Stimulated activated CD8-positive, alpha-beta memory T cell treated with anti-CD3 and anti-CD28 coated beads, Interleukin-2, amount 100 ng/mL, for 48 hours (primary cell): ENCODE measurements at regions not wholly inside any gene's neighbourhood (a gene's known extent, or its start where the extent isn't known, plus 50 kb on each side); places are given as distances from the start of the nearest gene placed in this dataset.
"Not testable (repeated sequence)": the region's sequence is repeated elsewhere in the genome, so short reads cannot be mapped to it uniquely, and the experiment has no call there.

ENCODE experiments used
- DNase-seq, 2 donors: peaks; one replicate each; pipeline ENCODE4 v3.0.0-alpha.2; 2020; ENCODE audit warnings: low read depth in 2 of 2

DNA sequence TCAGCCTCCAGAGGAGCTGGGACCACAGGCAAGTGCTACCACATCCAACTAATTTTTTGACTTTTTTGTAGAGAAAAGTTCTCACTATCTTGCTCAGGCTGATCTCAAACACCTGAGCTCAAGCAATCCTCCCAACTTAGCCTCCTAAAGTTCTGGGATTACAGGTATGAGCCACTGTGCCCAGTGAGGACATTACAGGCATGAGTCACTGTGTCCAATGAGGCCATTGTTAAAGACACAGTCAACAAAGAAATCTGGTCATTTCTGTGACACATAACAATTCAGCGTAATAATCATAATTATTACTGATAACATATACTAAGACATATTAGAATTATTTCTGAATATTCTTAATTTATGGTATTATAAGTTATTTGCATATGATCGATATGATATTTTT is 463.4 kb upstream of the NDN start:
- DNase-seq, result no peak

DNA sequence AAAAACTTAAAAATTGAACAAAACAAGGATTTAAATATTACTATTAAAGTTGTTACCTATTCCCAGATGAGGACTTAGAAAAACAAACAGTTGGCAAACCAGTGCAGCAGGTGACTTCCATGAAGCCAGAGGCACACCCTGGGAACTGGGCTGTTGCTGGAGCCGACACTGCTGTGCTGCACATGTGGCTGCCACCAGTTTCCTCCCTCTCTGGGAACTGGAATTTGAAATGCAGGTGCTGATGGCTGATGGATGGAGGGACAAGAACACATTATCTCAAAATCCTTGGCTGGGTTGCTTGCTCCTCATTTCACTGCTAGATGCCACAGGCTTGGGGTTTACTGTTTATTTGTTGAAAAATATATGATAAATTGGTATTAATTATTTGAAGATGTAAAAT is 471.2 kb upstream of the NDN start:
- not testable (repeated sequence) for DNase-seq

DNA sequence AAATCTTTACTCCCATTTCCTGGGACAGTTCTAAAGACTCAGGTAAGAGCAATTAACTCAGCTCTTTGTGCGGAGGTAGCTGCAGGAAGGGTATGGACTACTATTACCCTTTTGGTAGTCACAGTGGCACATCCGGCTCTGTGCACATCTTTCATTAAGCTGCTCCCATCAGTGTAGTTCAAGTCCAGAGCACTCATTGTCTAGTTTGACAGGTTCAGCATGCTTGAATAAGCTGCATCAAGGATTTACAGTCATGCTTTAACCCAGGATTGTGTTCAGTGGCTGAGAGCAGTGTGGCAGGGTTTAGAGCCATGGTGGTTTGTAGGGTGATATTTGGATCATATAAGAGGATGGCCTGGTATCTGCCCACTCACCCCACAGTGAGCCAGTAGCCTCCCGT is 478.4 kb upstream of the NDN start:
- not testable (repeated sequence) for DNase-seq

DNA sequence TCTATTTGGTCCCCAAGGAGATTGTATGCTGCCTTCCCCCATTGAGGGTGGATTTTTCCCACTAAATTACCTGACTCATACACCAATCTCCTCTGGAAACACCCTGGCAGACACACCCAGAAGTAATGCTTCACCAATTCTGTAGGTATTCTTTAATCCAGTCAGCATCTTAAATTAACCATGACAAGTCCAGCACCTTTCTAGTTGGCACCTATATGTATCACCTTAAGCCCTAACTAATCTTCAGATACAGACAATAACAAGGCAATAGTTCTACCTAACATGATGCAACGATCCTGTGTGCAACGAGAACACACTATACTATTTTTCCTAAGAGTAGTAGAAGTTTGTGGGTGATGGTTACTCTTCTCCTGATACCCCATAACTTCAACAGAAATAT is 473.3 kb upstream of the NPAP1 start:
- not testable (repeated sequence) for DNase-seq

DNA sequence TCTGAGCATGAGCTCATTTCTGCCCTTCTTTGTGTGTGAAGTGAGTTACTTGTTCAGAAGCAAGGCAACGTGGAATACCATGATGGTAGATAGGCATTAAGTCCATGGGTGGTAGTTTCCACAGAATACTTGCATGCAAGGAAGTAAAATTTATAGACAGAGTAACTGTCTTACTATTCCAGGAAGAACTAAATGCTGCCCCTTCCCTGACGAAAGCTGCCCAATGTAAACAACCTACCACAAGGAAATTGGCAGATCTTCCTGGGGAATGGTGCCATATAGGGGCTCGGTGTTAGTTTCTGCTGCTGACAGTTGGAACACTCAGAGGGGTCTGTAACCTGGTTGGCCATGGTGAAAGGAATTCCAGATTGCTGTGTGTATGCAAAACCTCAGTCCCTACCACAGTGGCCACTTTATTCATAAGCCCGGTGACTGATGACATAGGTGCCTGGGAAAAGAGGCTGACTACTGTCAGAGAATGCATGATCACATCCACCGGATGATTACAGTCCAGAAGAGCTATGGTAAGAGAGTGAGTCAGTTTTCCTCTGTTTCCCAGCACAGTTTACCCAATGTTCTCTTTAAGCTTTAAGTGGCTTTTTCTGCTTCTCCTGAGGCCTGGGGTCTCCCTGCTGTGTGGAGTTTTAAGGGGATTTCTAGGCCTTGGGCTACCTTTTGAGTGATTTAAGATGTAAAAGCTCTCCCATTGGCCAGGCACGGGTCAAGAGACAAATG is 463.7 kb upstream of the NPAP1 start:
- not testable (repeated sequence) for DNase-seq

DNA sequence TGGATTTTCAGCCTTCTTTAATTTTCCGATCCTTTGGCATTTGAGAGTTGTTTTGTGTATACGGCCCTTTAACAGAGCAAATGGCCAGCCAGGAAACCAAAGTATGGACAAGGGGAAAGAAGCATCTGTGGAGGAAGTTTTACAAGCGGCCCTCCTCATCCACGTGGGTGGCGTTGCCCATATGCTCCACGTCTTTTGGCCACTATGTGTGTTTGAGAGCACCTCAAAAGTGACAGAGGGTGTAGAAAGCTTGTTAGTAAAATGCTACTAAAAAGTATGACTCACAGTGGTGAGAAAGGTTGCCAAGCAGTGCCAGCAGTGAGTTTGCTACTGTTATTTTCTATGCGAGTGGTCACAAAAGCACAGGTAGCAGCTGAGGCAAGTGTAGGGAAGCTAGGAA is 451.8 kb upstream of the NPAP1 start:
- DNase-seq, result no peak

DNA sequence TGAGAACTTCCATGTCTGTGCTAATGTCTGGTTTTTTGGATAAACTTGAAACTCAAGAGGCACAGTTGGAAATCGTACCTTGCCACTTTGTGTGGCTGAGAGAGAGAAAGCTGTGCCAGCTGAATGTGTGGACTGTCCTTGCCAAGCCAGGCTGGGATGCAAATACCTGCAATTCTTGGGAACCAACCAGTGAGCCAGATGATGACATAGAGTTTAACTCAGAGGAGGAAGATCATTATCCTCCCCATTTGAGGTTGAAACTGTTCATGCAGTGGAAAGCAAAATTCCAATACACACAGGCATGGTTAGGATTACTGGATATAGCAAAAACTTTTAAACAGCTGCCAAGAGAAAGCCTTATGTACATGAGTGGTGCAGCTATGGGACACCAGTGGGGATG is 451.4 kb upstream of the NPAP1 start:
- DNase-seq, result no peak

DNA sequence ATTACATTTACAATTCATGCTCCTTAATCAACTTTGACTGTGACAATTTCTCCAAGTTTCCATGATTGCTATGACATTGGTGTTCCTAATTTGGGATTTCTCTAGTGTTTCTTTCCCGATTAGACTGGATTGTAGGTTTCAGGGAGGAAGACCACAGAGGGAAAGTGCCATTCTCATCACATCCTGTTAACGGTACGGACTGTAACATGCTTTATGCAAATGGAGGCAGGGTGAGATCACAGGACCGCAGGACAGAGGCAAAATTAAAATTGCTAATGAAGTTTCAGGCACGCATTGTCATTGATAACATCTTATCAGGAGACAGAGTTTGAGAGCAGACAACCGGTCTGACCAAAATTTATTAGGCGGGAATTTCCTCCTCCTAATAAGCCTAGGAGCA is 446.7 kb upstream of the NPAP1 start:
- not testable (repeated sequence) for DNase-seq

DNA sequence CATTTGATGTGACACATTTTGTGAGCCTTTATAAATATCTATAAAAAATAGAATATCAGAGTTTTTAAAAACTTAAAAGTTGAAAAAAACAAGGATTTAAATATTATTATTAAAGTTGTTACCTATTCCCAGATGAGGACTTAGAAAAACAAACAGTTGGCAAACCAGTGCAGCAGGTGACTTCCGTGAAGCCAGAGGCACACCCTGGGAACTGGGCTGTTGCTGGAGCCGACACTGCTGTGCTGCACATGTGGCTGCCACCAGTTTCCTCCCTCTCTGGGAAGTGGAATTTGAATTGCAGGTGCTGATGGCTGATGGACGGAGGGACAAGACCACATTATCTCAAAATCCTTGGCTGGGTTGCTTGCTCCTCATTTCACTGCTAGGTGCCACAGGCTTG is 442.4 kb upstream of the NPAP1 start:
- DNase-seq, result not testable (repeated sequence)

DNA sequence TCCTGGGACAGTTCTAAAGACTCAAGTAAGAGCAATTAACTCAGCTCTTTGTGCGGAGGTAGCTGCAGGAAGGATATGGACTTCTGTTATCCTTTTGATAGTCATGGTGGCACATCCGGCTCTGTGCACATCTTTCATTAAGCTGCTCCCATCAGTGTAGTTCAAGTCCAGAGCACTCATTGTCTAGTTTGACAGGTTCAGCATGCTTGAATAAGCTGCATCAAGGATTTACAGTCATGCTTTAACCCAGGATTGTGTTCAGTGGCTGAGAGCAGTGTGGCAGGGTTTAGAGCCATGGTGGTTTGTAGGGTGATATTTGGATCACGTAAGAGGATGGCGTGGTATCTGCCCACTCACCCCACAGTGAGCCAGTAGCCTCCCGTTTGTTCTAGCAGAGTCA is 435.0 kb upstream of the NPAP1 start:
- not testable (repeated sequence) for DNase-seq

DNA sequence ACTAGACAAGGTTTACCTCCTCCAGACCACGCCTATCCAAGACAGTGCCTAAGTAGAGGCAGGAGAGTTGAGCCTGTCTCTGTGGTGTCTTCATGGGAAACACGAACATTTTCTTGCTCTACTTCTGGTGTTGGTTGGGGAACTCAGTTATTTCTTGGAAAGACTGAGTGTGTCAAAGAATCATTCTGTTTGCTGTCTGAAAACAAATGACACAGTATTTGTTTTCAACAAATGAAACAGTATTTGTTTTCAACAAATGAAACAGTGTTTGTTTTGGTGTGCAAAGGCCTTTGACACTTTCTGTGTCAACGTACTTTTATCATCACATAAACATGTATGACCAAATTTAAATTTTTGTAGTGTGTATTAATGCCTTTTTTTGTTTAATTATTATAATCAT is 416.5 kb upstream of the NPAP1 start:
- not testable (repeated sequence) for DNase-seq

DNA sequence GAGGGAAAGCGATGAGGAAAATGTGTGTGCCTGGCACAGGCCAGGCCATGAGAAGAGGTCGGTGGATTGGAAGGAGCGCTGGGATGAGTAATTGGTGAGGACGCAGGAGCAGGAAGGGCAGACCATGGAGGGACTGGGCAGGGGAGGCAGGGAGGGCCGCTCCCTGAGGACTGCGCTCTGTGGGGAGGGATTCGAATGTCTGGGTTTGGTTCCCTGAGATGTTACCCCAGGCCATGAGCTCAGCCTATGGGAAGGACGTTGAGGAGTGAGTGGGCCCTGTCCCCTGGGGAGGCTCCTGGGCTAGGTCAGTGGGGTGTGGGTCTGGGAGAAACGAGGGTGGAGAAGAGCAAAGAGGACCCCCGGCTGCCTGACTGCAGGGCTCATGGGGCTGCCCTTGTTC is 415.2 kb upstream of the NPAP1 start:
- not testable (repeated sequence) for DNase-seq

DNA sequence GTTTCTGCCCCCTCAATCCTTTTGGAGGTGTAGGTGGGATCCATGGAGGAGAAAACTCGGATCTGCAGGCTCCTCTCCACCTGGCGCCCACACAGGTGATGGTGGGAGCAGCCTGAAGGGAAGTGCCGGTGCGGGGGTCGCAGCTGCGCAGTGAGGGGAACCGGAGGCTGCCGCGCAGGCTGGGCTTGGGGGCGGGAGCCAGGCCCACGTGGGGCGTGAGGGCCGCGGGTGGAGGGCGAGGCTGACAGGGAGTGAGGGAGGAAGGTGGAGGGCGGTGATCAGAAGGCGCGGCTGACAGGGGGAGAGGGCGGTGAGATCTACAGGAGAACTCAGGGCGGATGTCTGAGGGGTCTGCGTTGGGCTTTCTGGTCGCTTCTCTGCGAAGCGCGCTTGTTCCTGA is 414.7 kb upstream of the NPAP1 start:
- DNase-seq, result not testable (repeated sequence)

DNA sequence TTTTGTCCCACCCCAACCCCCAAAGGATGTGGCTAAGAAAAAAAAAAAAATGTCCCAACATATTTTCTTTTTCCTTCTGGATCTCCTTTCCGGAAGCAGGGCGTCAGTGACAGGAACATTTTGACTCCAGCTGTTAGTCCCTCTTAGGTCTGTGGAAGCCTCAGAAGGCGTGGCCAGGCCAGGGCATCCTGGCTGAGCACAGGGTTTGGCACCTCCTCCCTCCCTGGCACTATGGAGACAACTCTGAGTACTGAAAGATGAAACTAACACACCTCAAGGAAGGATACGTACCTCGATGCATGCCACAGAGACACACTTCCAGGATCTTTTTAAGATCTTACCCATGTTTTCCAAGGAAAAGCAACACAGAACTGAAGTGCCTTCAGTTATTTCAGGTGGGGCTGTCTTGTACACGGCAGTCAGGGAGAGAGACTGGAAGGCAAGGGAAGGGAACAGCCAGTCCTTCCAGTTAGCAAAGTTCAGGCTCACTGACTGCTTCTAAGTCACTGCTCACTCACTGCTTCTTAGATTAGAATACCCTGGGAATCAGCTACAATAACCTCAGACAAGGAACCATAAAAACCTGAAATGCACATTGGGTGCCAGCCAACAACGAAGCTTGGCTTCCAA is 406.9 kb upstream of the NPAP1 start:
- DNase-seq, result not testable (repeated sequence)

DNA sequence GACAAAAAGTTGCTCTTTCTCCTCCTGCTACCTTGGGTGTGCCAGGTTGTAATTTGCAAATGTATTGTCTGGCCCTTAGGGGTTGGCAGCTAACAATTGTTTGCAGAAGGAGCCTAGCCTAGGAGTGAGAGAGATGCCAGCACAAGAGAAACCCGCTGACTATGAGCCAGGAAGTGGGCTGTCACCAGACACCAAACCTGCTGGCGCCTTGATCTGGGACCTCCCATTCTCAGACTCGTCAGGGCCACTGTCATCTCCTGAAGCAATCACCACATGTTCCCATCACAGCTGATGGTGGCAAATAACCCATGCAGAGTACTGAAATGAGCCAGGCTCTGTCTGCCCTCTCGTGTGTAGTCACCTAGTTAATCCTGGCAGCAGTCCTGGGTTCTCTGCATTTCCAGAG is 406.4 kb upstream of the NPAP1 start:
- no peak for DNase-seq

DNA sequence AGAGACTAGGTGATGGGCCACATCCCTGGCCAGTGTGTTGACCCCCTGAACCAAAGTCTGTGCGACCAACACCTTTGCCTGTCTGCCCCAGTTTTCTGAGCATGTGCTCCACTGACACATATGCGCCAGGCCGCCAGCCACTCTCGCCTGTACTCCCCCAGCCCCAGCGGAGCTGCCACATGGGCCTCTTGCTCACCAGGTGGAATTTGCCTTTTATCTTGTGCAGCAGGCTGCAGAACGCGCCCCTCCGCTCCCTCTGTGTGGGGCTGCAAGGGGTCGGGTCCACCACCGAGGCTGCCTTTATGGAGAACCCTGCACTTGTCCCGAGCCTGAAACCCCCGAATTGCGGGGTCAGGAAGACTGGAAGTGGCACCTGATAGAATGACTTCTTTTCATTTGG is 405.7 kb upstream of the NPAP1 start:
- DNase-seq, result no peak

DNA sequence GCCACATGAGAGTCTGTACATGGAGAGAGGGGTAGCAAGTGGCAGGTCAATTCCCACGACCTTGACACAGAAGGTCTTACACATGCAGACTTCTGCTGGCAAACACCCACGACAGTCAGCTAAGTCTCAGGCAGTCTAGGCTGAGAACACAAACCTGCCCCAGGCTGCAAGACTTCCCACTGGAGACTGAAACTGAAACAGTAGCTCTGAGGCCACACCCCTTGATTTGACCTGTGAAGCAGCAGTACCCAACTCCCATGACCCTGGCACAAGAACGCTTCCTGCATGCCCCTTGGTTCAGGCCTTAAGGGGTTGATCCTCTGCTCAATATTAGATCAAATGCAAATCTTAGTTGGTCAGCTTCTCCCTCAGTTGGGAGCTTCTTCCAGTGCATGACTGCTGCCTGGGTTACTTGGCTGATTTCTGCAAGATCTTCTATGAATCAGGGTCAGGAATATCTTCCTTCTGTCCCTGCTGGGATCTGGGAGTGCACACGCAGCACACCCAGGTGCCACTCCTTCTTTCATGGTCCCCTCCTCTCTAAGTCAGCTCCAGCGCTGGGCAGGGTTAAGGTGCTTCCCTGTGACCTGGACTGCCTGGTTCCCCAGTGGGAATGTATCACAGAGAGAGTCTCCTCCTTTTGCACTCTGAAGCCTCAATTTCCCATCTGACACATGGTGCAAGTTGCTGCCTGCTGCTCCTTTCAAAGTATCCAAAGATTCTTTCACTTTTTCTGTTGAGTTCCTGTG is 403.9 kb upstream of the NPAP1 start:
- not testable (repeated sequence) for DNase-seq

DNA sequence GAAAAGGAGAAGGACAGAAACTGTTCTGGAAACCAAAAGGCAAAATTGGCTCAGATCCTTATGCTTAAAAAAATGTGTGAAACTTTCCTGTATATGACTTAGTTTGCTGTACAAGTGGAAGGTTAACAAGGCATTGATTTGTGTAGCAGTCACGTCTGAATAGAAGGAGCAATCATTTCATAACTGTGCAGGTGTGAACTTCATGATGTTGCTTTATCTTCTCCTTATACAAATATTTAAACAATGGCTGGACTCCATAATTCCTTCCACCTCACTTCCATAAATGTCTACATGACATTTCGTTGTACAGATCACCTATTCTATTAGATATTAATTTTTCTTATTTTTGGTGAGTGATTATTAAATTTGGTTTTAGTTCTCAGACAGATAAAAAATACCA is 382.7 kb upstream of the NPAP1 start:
- no peak for DNase-seq

DNA sequence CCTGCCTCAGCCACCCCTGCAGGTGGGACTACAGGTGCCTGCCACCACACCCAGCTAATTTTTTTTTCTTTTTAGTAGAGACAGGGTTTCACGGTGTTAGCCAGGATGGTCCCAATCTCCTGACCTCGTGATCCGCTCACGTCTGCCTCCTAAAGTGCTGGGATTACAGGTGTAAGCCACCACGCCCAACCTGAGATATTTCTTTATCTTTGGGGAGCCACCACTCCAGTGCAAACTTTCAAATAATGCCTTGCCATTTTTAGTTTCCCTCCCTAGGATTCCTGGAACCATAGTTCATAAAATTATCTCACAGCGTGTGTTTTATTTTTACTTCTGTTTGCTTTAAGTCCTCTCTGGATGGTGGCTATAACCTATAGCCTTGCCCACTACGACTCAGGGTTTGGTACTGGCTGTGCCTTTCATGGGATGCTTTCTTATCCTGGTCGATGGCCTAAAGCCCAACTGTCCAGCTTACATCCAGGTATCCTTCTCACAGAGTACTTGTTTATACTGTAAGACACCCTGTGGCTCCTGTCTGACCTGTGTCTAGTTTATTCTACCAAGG is 374.7 kb upstream of the NPAP1 start:
- not testable (repeated sequence) for DNase-seq

DNA sequence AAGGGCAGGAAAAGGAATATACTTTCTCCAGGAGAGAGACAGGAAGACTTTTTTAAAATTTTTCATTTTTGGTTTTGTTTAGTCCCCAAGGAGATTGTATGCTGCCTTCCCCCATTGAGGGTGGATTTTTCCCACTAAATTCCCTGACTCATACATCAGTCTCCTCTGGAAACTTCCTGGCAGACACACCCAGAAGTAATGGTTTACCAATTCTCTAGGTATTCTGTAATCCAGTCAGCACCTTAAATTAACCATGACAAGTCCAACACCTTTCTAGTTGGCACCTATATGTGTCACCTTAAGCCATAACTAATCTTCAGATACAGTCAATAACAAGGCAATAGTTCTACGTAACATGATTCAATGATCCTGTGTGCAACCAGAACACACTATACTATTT is 373.6 kb upstream of the NPAP1 start:
- not testable (repeated sequence) for DNase-seq

DNA sequence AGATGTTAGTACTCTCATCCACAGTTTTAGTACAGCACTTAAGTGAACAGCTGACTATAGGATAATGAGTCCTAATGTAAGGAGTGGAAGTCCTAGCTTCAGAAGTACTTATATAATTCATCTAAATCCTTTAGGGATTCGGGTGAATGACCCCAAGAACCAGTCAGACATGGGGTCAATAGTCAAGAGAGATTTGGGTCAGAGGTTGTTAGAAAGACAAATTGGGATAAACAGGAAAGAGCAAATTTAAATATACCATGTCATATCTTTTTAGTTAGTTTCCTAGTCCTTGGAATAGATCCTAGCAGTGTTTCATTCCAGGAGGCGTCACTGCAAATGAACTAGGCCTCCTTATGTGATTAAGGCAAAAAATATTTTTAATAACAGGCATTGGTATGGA is 370.8 kb upstream of the NPAP1 start:
- DNase-seq, result not testable (repeated sequence)

DNA sequence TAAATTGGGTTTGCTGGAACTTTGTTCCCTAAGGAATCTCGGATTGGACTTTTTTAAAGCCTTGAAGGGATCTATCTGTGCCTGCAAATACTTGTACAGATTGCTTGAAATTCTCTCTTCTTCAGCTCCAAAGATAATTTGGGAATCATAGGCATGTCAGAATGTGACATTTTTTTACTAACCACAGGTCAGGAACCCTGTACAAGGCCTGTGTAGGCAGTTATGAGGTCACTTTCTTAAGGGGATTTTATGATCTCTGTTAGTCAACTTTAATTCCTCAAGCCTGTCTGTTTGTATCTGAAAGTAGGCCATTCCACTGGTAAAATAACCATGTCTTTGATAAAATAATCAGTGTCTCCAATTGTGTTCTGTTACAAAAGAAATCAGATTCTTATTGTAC is 369.9 kb upstream of the NPAP1 start:
- DNase-seq, result not testable (repeated sequence)
